GM21723 (cell line): ENCODE measurements at regions not wholly inside any gene's neighbourhood (a gene's known extent, or its start where the extent isn't known, plus 50 kb on each side); places are given as distances from the start of the nearest gene placed in this dataset.
A peak's percentile ranks its signal among the peaks of the same experiment; 100 is the strongest.

Experiments
- ATAC-seq: cut with Tn5 transposase; IDR thresholded peaks from one replicate; pipeline ENCODE4 v1.9.1; 2021; ENCODE audit warnings: mild to moderate bottlenecking, moderate library complexity; ENCODE audit not compliant: unreplicated experiment

DNA sequence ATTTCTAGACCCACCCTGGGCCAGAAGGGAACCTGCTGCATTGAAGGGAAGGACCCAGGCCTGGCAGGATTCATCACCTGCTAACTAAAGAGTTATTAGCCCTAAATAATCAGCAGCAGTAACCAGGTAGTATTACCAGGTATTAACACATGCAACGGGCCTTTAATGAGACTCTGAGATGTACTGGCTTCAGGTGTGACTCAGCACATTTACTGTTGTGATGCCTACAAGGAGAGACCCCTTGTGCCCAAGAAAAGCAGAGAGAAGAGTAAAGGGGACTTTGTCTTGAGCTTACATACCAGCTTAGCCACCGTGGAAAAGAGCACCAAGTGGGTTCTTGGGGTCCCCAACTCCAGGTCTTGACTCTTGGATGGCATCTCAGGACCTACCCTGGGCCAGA lies 243.1 kb upstream of the SLC39A10 start:
- no peak for ATAC-seq

- ATAC-seq: no peak
Measured at GRCh38 chr2:195413422-195413821, 243.6 kb upstream of the SLC39A10 start.

DNA sequence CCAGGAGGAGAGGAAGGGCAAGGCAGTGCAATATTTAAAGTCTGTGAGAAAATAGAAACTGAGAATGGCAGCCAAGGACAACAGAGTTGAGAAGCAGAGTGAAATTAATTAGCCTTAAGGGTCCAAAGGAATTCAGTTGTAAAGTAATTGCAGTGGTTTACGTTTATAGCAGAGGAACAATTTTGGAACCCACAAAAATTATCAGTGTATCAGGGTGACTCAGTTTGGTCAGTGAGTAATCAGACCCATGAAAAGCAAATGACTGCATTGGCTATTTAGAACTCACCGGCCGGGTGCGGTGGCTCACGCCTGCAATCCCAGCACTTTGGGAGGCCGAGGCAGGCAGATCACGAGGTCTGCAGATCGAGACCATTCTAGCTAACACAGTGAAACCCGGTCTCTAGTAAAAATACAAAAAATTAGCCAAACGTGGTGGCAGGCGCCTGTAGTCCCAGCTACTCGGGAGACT lies 245.8 kb upstream of the SLC39A10 start:
- no peak for ATAC-seq

GRCh38 chr2:195410074-195410671 lies 246.9 kb upstream of the SLC39A10 start:
- peak; percentile 64 for ATAC-seq

DNA sequence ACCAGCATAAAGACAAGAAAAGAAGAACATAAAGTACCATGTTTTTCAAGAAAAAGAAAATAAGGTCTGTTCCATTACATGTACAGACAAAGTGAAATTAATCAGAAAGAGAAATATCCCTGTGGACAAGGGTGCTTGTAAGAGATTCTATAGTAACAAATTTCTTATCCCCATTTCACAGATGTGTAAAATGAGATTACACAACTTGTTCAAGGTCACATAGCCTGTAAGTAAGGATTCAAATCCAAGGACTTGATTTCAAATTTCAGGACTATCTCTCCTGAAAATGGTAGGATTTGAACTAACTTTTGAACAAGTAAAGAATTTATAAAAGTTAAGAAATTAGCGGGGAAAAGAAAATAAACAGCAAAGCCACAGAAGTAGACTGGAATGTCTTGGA lies 248.2 kb upstream of the SLC39A10 start:
- ATAC-seq: no peak

- ATAC-seq: no peak
Measured at GRCh38 chr2:195408196-195408595, 248.8 kb upstream of the SLC39A10 start.

DNA sequence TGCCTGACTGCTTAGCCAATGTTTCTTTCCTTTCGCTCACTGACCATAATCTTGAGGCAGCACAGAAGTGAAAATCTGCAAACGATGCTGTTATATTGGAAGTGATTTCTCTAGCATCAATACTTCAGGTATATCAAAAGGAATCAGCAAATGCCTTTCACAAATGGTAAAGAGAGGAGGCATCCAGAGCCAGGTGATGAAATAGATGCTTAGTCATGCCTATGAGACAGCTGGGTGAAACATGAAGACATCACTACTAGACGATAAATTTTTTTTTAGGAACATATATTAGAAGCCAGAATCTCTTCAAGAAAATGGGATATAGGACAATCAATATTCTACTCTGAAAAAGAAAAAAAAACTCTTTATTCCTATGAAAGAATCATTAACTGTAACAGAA lies 249.2 kb upstream of the SLC39A10 start:
- ATAC-seq: no peak

- ATAC-seq: no peak
Measured at GRCh38 chr2:195406886-195407603, 250.0 kb upstream of the SLC39A10 start.

- no peak for ATAC-seq
Measured at GRCh38 chr2:195404651-195405050, 252.4 kb upstream of the SLC39A10 start.

DNA sequence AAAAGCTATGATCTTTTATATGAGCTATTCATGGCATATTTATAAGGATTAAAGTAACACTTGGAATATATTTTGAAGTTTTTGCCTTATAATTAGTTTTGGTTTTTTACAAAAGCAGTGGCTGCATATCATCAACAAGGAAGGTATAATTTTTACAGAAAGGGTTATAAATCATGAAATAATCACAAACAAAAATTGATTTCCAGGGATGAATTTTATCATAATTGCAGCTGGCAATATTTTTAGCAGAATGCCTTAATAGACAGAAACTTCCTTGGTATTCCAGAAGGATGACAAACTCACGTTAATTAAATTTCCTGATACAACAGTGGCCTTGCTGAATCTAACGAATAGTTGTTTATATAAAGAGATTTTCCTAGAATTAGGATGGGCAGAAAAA lies 260.5 kb upstream of the SLC39A10 start:
- ATAC-seq: no peak

- ATAC-seq: no peak
Measured at GRCh38 chr2:195395362-195395761, 261.7 kb upstream of the SLC39A10 start.

DNA sequence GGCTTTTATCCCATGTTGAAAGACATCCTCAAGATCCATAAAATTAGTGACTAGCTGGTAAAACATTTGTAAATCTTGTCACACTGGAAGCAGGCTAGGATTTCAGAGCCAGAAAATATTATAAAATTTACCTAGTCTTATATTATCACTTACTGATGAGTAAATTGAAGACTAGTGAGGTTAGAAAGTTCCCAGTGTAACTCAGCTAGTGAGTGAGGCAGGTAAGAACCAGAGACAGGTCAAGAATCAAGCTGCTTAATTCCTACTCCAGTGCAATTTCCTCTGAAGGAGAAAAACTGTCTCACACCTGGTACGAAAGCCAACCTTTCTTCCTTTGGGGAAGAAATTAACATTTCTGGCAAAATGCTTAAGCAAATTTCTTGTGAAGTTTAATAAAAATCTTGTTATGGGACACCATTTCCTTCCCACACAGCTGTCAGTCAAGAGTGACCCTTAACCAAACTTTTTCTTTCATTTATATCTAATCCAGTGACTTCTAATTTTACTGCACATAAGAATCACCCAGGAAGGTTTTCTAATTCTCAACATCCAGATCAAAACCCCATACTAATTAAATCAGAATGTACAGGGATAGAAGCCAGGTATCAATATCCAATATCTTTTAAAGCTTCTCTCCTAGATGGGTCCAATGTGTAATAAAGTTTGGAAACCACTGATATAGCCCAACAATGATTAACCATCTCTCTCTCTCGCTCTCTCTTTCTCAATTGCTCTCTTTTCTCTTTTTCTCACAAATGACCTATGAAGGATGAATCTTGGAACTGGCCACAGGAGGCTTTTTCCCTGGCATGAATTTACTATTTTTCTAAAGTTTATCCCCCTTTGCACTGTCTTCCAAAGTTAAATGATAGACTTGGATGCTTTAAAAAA lies 264.3 kb upstream of the SLC39A10 start:
- ATAC-seq: no peak

GRCh38 chr2:195390686-195391321 lies 266.2 kb upstream of the SLC39A10 start:
- ATAC-seq: no peak

GRCh38 chr2:195388028-195388427 lies 269.0 kb upstream of the SLC39A10 start:
- no peak for ATAC-seq

DNA sequence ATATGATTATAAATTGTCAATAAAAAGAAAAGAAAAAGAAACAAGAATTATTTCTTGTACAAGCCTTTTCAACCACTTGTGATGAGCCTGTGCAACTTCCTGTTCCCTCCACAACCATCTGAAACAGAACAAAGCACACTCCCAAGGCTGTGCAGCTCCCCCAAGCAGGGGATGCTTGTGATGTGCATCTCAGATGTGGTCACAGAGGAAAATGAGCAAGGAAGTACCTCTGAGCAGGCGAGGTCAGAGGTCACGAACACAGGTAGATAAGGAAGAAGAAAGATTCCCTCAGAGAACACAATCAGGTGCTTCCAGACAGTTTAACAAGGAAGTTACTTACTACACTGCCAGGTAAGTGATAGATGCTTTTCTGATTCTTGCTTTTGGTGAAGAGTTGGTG lies 274.8 kb upstream of the SLC39A10 start:
- no peak for ATAC-seq

DNA sequence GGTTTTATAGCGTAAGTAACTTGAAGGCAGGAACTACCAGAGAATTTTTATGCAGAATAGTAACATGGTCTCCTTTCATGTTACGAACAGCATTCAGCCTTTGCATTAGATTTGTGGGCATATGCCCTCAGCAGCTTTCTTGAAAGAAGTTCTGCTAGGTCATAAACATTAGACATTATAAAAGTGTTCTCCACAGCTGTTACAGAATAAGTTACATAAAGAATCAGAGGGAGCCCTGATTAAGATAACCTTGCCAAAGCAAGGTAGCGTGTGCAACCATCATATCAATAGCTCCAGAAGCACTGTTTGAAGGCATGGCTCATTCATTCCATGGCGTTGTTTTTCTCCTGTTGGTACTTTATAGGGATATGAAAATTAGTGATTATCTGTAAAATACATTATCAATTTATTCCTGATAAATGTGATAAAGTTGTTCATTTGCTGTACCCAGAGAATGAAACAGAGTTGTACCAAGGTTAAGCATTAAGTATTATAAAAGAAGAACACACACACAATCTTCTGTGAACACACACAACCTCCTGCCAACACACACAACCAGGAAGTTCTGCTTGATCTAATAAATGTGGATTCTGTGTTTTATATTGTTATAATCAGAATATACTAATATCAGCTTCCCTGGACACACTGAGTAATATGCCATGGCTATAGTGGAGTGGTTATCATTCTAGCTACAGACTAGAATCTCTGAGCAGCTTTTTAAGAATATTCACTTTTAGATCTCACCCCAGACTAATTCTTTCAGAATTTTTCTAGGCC lies 286.7 kb upstream of the SLC39A10 start:
- no peak for ATAC-seq

DNA sequence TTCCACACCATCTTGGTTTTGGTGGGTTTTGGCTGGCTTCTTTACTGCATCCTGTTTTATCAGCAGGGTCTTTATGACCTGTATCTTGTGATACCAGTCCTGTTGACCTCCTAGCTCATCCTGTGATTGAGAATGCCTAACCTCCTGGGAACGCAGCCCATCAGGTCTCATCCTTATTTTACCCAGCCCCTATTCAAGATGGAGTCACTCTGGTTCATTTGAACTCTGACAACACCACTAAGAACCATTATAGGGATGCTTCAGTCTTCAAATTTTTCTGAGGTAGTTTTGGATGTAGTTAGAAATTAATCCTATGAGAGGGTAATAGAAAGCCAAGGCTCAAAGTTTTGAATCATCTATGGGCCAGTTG lies 287.8 kb upstream of the SLC39A10 start:
- ATAC-seq: no peak

DNA sequence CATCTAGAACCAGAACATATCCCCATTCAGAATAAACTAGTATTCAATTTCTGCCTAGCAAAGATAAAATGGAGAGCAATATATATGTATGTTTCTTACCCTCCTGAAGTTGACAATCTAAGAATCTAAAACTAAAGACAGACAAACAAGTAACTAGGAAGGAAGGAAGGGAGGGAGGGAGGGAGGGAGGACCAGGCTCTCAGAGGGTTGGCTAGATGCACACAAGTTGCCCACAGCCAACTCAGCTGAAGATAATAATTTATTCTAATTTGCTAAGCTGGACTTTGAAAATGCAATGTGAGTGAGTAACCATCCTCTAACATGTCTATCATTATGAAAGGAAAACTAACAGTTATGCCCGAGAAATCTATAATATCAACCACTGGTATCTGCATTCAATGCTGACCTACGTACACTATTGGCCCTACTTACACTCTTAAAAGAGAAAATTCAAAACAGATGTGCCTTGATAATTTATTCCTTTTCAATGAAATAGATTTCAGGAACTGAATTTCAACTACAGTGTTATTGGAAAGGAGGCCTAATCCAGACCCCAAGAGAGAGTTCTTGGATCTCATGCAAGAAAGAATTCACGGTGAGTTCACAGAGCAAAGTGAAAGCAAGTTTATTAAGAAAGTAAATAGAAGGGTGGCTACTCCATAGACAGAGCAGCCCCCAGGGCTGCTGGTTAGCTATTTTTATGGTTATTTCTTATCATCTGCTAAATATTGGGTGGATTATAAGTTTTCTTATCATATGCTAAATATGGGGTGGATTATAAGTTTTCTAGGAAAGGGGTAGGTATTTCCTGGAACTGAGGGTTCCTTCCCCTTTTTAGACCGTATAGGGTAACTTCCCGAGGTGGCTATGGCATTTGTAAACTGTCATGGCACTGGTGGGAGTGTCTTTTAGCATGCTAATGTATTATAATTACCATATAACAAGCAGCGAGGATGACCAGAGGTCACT lies 288.5 kb upstream of the SLC39A10 start:
- no peak for ATAC-seq

DNA sequence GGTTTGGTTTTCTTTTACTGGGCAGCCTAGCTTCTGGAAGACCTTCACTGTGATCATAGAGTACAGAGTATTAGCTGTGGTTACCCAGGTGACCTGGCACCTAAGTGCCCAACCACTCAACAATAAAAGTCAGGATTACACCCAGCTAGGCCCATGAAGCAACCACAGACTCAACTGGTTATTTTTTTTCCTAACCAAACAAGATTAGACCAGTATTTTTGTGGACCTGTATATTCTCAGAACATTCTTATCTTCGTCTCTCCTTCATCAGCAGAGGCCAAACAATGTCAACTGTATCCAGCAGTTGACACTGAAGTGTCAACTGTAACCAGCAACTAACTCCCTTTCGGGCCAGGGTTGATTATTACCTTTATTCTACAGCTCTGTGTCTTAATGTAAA lies 289.2 kb upstream of the SLC39A10 start:
- no peak for ATAC-seq
